Heart left ventricle (tissue), 13 donors: ENCODE measurements at regions not wholly inside any gene's neighbourhood (a gene's known extent, or its start where the extent isn't known, plus 50 kb on each side); places are given as distances from the start of the nearest gene placed in this dataset.

Experiments
- CTCF ChIP-seq, 12 donors: fragments of 200-600 bp; sonication (generic) in 4 of 12; IDR thresholded peaks; one replicate each; pipeline versions ENCODE4 v1.5.0 to v1.8.0; 2018 to 2022; ENCODE audit warnings: antibody characterized with exemption in 12 of 12, mild to moderate bottlenecking in 5 of 12
- POLR2A ChIP-seq, 2 donors: fragments of 450-650 bp; IDR thresholded peaks; one replicate each; pipeline ENCODE4 v1.6.1; 2017; ENCODE audit warnings: antibody characterized with exemption in 2 of 2, mild to moderate bottlenecking in 2 of 2, moderate library complexity in 2 of 2
- donor health status: ischemic (EF 13 %, LVEDD 7.1; RV severe dilation, severe dysfunction).
- donor health status: DM: no; HTN: yes; CAD: no.
- donor health status: DM: no; HTN: no; CAD: no.
- donor health status: ischemic (EF 25% LVEDD 6.9; RV normal size, moderate dysfunction).
- donor health status: ischemic (EF 25% LVEDD 5.7; RV mildly dilated, moderate dysfunction).
- donor health status: ischemic (EF 35%, LVEDD 5.7; RV mildly dilated, moderate dysfunction).
- donor health status: nonischemic (EF 11% LVEDD 7.7; RV severe dilation, severe dysfunction).
- donor health status: DM: yes; HTN: yes; CAD: no.
- donor health status: PGD.
- donor health status: ischemic (EF 29% LVEDD 5.4; RV normal size, mild dysfunction).
- donor health status: nonischemic (EF 23%, LVEDD 6.1; RV moderate dilation, normal function).

- TF ChIP-seq CTCF (IDR thresholded peaks at IDR 0.05) (no peak), POLR2A (IDR thresholded peaks at IDR 0.05) (no peak)
These were observed 140.5 kb downstream of the NPR3 start for GRCh38 chr5:32851559-32852173.
